H1 (cell line): ENCODE measurements at regions not wholly inside any gene's neighbourhood (a gene's known extent, or its start where the extent isn't known, plus 50 kb on each side); places are given as distances from the start of the nearest gene placed in this dataset.

ENCODE experiments used
- CTCF ChIA-PET: fragments of 300-600 bp; sonication (Branson Sonifier 250); formaldehyde crosslinking; loops from one replicate; lab custom pipeline; 2021; ENCODE audit not compliant: partially characterized antibody; lab: Charles Lee
- POLR2A ChIA-PET: fragments of 300-600 bp; sonication (Branson Sonifier 250); formaldehyde crosslinking; loops from one replicate; lab custom pipeline; 2021; ENCODE audit warnings: inconsistent platforms; ENCODE audit not compliant: partially characterized antibody; lab: Charles Lee
- DNase-seq, 2 experiments: peaks; one replicate each; pipeline versions ENCODE4 v3.0.0 to v3.0.0-alpha.2; 2010 to 2022; ENCODE audit warnings: low spot score in 2 of 2, low read depth in 1 of 2, mixed read lengths in 1 of 2
- FAIRE-seq: peaks from 2 replicates; lab custom pipeline; 2011; peaks lifted over from hg19 to GRCh38; lab: Jason Lieb, UNC
- H2AFZ ChIP-seq: 2 replicates; pipeline ENCODE4 v1.8.1; 2012; ENCODE audit warnings: low read length, inconsistent platforms
- H2AK5ac ChIP-seq: 2 replicates; pipeline ENCODE4 v1.6.1; 2013; ENCODE audit warnings: low read depth, low read length
- H2BK120ac ChIP-seq: replicated peaks from 2 replicates; pipeline ENCODE3; 2013; ENCODE audit warnings: low read depth, low read length, inconsistent platforms
- H2BK12ac ChIP-seq: 2 replicates; pipeline ENCODE4 v1.6.1; 2013; ENCODE audit warnings: low read depth, low read length
- H2BK15ac ChIP-seq: 2 replicates; pipeline ENCODE4 v1.6.1; 2013; ENCODE audit warnings: low read length
- H2BK20ac ChIP-seq: 2 replicates; pipeline ENCODE4 v1.6.1; 2013; ENCODE audit warnings: low read length
- H2BK5ac ChIP-seq: 2 replicates; pipeline ENCODE4 v1.6.1; 2013; ENCODE audit warnings: low read depth, low read length
- H3K14ac ChIP-seq: 2 replicates; pipeline ENCODE4 v1.6.1; 2013; ENCODE audit warnings: inconsistent platforms; ENCODE audit not compliant: insufficient read length
- H3K18ac ChIP-seq: 2 replicates; pipeline ENCODE4 v1.6.1; 2013; ENCODE audit warnings: low read length; ENCODE audit errors: extremely low read depth
- H3K23ac ChIP-seq: 2 replicates; pipeline ENCODE4 v1.6.1; 2013; ENCODE audit warnings: inconsistent platforms; ENCODE audit not compliant: insufficient read length
- H3K23me2 ChIP-seq: 2 replicates; pipeline ENCODE4 v1.6.1; 2013; ENCODE audit warnings: low read depth, low read length
- H3K27ac ChIP-seq: 2 replicates; pipeline ENCODE4 v1.6.1; 2011; ENCODE audit warnings: low read depth, low read length, inconsistent platforms
- H3K27me3 ChIP-seq, 4 experiments: replicated peaks in 1 of 4; 1 replicate in 1 of 4; 2 replicates in 3 of 4; pipeline versions ENCODE4 v1.6.1 to v1.8.1; 2011 to 2013; ENCODE audit warnings: low read length in 3 of 4, mild to moderate bottlenecking in 3 of 4, inconsistent platforms in 2 of 4, mixed read lengths in 2 of 4, moderate library complexity in 1 of 4; ENCODE audit not compliant: control insufficient read depth in 3 of 4, insufficient read depth in 3 of 4; ENCODE audit errors: extremely low read depth in 1 of 4
- H3K36me3 ChIP-seq, 4 experiments: 2 replicates each; pipeline versions ENCODE4 v1.6.1 to v1.8.1; 2011 to 2013; ENCODE audit warnings: mild to moderate bottlenecking in 4 of 4, low read length in 3 of 4, moderate library complexity in 2 of 4, control low read depth in 1 of 4, inconsistent platforms in 1 of 4; ENCODE audit not compliant: insufficient read depth in 4 of 4, control insufficient read depth in 2 of 4
- H3K4ac ChIP-seq: replicated peaks from 2 replicates; pipeline ENCODE3; 2013; ENCODE audit warnings: low read length, low read depth, mixed read lengths, inconsistent platforms; ENCODE audit not compliant: insufficient read length
- H3K4me1 ChIP-seq, 4 experiments: replicated peaks in 1 of 4; 1 replicate in 1 of 4; 2 replicates in 3 of 4; pipeline versions ENCODE4 v1.6.1 to v1.8.1; 2011 to 2013; ENCODE audit warnings: low read length in 3 of 4, inconsistent platforms in 2 of 4, mixed read lengths in 1 of 4; ENCODE audit not compliant: insufficient read depth in 4 of 4, control insufficient read depth in 3 of 4
- H3K4me2 ChIP-seq, 2 experiments: 2 replicates each; pipeline versions ENCODE4 v1.6.1 to v1.8.1; 2011 to 2013; ENCODE audit warnings: low read depth in 2 of 2, low read length in 2 of 2, control low read depth in 1 of 2, inconsistent platforms in 1 of 2, mild to moderate bottlenecking in 1 of 2; ENCODE audit not compliant: insufficient read depth in 1 of 2
- H3K4me3 ChIP-seq, 4 experiments: fragments of 200-600, 300-600 bp in 1 of 4; sonication (generic), shearing (Covaris generic), sonication (Bioruptor Twin) in 1 of 4; 2 replicates each; pipeline versions ENCODE4 v1.5.1 to v1.8.1; 2011 to 2016; ENCODE audit warnings: low read length in 4 of 4, low read depth in 3 of 4, control low read depth in 2 of 4, inconsistent platforms in 2 of 4, mild to moderate bottlenecking in 2 of 4, mixed read lengths in 1 of 4, moderate library complexity in 1 of 4; ENCODE audit not compliant: insufficient read depth in 2 of 4; ENCODE audit errors: extremely low read depth in 1 of 4
- H3K56ac ChIP-seq: replicated peaks from 2 replicates; pipeline ENCODE3; 2013; ENCODE audit warnings: low read depth, mild to moderate bottlenecking, mixed read lengths, low read length, inconsistent platforms; ENCODE audit not compliant: insufficient read length
- H3K79me1 ChIP-seq: 2 replicates; pipeline ENCODE4 v1.6.1; 2013; ENCODE audit warnings: low read depth, low read length, control low read depth
- H3K79me2 ChIP-seq, 2 experiments: 2 replicates each; pipeline versions ENCODE4 v1.6.1 to v1.8.1; 2012 to 2013; ENCODE audit warnings: low read length in 2 of 2, mild to moderate bottlenecking in 2 of 2, inconsistent platforms in 1 of 2; ENCODE audit not compliant: insufficient read depth in 2 of 2, control insufficient read depth in 1 of 2
- H3K9ac ChIP-seq, 4 experiments: replicated peaks in 1 of 4; 1 replicate in 1 of 4; 2 replicates in 3 of 4; pipeline versions ENCODE4 v1.6.1 to v1.8.1; 2011 to 2013; ENCODE audit warnings: low read depth in 3 of 4, low read length in 3 of 4, control low read depth in 2 of 4, mild to moderate bottlenecking in 2 of 4, moderate library complexity in 2 of 4, inconsistent platforms in 1 of 4; ENCODE audit errors: extremely low read depth in 1 of 4
- H3K9me3 ChIP-seq, 2 experiments: 2 replicates each; pipeline versions ENCODE4 v1.6.1 to v1.8.1; 2012 to 2013; ENCODE audit warnings: mild to moderate bottlenecking in 2 of 2, moderate library complexity in 2 of 2, control low read depth in 1 of 2, inconsistent platforms in 1 of 2, low read depth in 1 of 2, low read length in 1 of 2, mixed read lengths in 1 of 2; ENCODE audit not compliant: insufficient read depth in 2 of 2
- H4K20me1 ChIP-seq, 2 experiments: replicated peaks in 1 of 2; 2 replicates each; pipeline versions ENCODE3 to v1.8.1; 2011 to 2013; ENCODE audit warnings: inconsistent platforms in 2 of 2, low read length in 2 of 2, mild to moderate bottlenecking in 1 of 2; ENCODE audit not compliant: insufficient read depth in 2 of 2, control insufficient read depth in 1 of 2
- H4K5ac ChIP-seq: 2 replicates; pipeline ENCODE4 v1.6.1; 2013; ENCODE audit warnings: low read length, low read depth, mixed read lengths, inconsistent platforms; ENCODE audit not compliant: insufficient read length
- H4K8ac ChIP-seq: 2 replicates; pipeline ENCODE4 v1.8.0; 2013; ENCODE audit warnings: mild to moderate bottlenecking, moderate library complexity, low read length, inconsistent platforms; ENCODE audit not compliant: insufficient read depth; ENCODE audit errors: extremely low read depth
- H4K91ac ChIP-seq: replicated peaks from 2 replicates; pipeline ENCODE3; 2013; ENCODE audit warnings: low read length, mixed read lengths, inconsistent platforms; ENCODE audit not compliant: insufficient read length
- USF2 ChIP-seq: IDR thresholded peaks from 2 replicates; pipeline ENCODE4 v1.6.1; 2011; ENCODE audit warnings: low read length, improper control_type of control experiment
- WGBS, 2 experiments: shearing (Covaris generic) in 1 of 2; methylation state at CpG; one replicate each; pipeline versions ENCODE4 v1.1.6 to v1.1.7; 2013 to 2015; ENCODE audit warnings: low lambda C conversion rate in 2 of 2, mixed read lengths in 2 of 2, inconsistent platforms in 1 of 2, low coverage in 1 of 2, missing lambda C conversion rate in 1 of 2; ENCODE audit not compliant: insufficient replicate concordance in 2 of 2, insufficient coverage in 1 of 2, insufficient read length in 1 of 2; ENCODE audit errors: extremely low coverage in 1 of 2, missing lambda C conversion rate in 1 of 2; 5-methylcytosine and 5-hydroxymethylcytosine counted together

- H3K27ac ChIP-seq = no peak overlapping the region
- H3K14ac ChIP-seq = no peak overlapping the region
- no peak overlapping the region for H2BK5ac ChIP-seq
- no peak overlapping the region for H2BK20ac ChIP-seq
- no peak overlapping the region for H2AFZ ChIP-seq
- no peak overlapping the region for H3K18ac ChIP-seq
- FAIRE-seq (no peak), DNase-seq (no peak)
- POLR2A ChIA-PET = no interaction called here
- no peak overlapping the region for H3K4ac ChIP-seq
- peaks cover 2 to 11% (median 10%) of the 10 kb centered on the region in 4 experiments; a peak in 6 of 7 replicates for H3K4me1 ChIP-seq
- H3K23me2 ChIP-seq = no peaks in the 10 kb centered on the region
- H2BK12ac ChIP-seq = no peak overlapping the region
- H2BK15ac ChIP-seq = no peak overlapping the region
- no peak overlapping the region for H4K91ac ChIP-seq
- H2BK120ac ChIP-seq = no peak overlapping the region
- no peak overlapping the region for H3K4me3 ChIP-seq
- H3K79me1 ChIP-seq = no peaks in the 10 kb centered on the region
- CTCF ChIA-PET = interaction anchor here (0.8 to 1.6 kb wide), 5 partner anchors 12 to 109 kb away, joined by 3 to 6 read pairs (median 3); no protein-coding TSS in a partner anchor
- H3K56ac ChIP-seq = no peak overlapping the region
- no peak overlapping the region for H3K4me2 ChIP-seq
- H3K27me3 ChIP-seq = no peaks in the 10 kb centered on the region; a peak in 1 of 7 replicates
- no peaks in the 10 kb centered on the region for H4K20me1 ChIP-seq
- no peak overlapping the region for H2AK5ac ChIP-seq
- H3K36me3 ChIP-seq = no peaks in the 10 kb centered on the region
- 87% methylated on average over 4 of the region's 4 CpGs; no CpG with 5 or more reads in 1 of the 2 experiments for WGBS, 2 experiments
- no peak overlapping the region for H3K23ac ChIP-seq
- H3K9ac ChIP-seq = no peak overlapping the region
- no peaks in the 10 kb centered on the region; a peak in 2 of 4 replicates for H3K9me3 ChIP-seq
- no peaks in the 10 kb centered on the region for H3K79me2 ChIP-seq
- H4K8ac ChIP-seq = no peak overlapping the region
- no peak overlapping the region for H4K5ac ChIP-seq
- TF ChIP-seq USF2 = no peak
Observed at GRCh38 chr2:67922080-67922785, 140.6 kb downstream of the C1D start.
